Vagina (tissue), 2 donors: ENCODE measurements at regions not wholly inside any gene's neighbourhood (a gene's known extent, or its start where the extent isn't known, plus 50 kb on each side); places are given as distances from the start of the nearest gene placed in this dataset.

Source experiments
- POLR2A ChIP-seq, 2 donors: fragments of 450-650 bp; IDR thresholded peaks; one replicate each; pipeline ENCODE4 v1.6.1; 2017; ENCODE audit warnings: antibody characterized with exemption in 2 of 2, mild to moderate bottlenecking in 2 of 2, moderate library complexity in 2 of 2
- POLR2AphosphoS5 ChIP-seq, 2 donors: sonication (generic); formaldehyde crosslinking; IDR thresholded peaks; one replicate each; pipeline ENCODE4 v1.9.0; 2017; ENCODE audit warnings: antibody characterized with exemption in 2 of 2, mild to moderate bottlenecking in 2 of 2, low read depth in 1 of 2; ENCODE audit not compliant: insufficient read depth in 1 of 2

GRCh38 chr16:80084163-80084562, 456.6 kb upstream of the DYNLRB2 start:
- TF ChIP-seq POLR2AphosphoS5 (IDR thresholded peaks at IDR 0.05; ENCODE audit: insufficient read depth in 1 of 2, low read depth in 1 of 2), result no peak
- TF ChIP-seq POLR2A (IDR thresholded peaks at IDR 0.05), result no peak
